HG02938 (cell line): ENCODE measurements at regions not wholly inside any gene's neighbourhood (a gene's known extent, or its start where the extent isn't known, plus 50 kb on each side); places are given as distances from the start of the nearest gene placed in this dataset.
"Not testable (repeated sequence)": the region's sequence is repeated elsewhere in the genome, so short reads cannot be mapped to it uniquely, and the experiment has no call there.

Experiments
- ATAC-seq: cut with Tn5 transposase; IDR thresholded peaks from one replicate; pipeline ENCODE4 v1.9.1; 2021; ENCODE audit warnings: mild to moderate bottlenecking, moderate library complexity; ENCODE audit not compliant: unreplicated experiment

DNA sequence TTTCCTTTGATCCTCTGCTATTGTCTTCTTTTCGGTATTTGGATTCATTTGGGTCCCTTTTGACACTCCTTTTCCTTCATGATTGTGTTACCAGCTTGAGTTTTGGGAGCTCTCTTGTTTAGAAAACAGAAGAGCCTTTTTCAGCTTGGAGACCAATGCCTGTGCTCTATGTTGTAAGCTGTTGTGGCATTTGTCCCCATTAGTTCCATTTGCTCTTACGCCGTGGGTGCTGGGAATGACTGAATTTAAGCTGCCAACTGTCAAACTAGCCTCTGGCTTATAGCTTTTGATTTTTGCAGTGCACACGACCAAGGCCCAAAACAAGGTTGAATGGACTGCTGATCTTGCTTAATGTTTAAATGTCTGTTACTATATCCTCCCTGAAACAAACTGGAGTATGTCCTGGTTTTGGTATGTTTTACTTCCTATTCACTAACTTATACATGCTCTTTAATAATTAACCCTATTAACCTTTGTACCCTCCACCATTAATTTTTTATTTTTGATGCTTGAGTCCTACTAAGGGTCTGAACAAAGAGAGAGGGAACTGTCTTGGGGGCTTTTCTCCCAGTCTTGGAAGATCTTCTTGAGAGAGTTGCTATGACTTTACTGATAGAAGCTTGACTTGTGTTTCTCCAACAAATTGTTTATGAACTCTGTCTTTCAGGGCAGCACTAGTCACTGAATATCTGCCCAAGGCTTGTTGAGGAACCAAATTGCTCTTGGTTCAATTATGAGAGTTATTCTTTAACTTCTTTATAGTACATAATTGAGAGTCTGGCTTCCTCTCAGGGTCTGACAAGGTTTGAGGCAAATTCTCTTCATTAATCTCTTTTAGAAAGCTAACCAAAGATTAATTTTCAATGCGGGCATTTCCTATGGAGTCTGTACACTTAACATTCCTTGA, 100.3 kb upstream of the SIRPG start:
- no peak for ATAC-seq

DNA sequence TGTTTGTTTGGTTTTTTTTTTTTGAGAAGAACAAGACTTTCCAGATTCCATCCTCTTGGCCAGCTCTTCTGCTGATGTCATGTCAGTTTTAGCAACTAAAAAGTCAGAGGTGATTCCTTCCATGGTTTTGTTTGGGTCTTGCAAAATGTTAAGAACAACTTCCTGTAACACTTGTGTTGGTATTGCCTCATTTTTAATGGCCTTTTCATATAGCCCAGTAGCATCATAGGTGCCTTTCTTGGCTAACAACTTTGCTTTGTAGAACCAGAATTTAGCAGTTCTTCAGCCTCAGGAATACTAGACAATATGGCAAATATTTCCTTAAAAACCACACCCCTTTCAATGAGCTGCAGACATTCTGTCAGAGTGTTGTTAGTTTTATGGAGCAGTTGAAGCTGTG, 99.5 kb upstream of the SIRPG start:
- no peak for ATAC-seq

DNA sequence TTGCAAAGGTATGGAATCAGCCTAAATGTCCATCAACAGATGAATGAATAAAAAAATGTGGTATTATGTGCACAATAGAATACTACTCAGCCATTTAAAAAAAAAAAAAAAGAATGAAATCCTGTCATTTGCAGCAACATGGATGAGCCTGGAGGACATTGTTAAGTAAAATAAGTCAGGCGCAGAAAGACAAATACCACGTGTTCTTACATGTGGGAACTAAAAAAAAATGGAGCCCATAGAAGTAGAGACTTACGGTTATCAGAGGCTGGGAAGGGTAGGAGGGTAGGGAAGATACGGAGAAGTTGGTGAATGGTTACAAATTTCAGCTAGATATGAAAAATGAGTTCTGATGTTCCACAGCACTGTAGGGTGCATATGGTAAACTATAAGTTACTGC, 97.2 kb upstream of the SIRPG start:
- ATAC-seq, result no peak

DNA sequence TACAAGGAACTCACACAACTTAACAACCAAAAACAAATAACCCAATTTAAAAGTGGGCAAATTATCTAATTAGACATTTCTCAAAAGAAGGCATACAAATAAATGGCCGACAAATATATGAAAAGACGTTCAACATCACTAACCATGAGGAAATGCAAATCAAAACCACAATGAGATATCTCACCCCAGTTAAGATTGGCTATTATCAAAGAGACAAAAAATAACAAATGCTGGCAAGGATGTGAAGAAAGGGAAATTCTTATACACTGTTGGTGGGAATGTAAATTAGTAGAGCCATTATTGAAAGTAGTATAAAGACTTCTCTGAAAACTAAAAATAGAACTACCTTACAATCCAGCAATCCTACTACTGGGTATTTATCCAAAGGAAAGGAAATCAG, 96.7 kb upstream of the SIRPG start:
- ATAC-seq, result no peak

DNA sequence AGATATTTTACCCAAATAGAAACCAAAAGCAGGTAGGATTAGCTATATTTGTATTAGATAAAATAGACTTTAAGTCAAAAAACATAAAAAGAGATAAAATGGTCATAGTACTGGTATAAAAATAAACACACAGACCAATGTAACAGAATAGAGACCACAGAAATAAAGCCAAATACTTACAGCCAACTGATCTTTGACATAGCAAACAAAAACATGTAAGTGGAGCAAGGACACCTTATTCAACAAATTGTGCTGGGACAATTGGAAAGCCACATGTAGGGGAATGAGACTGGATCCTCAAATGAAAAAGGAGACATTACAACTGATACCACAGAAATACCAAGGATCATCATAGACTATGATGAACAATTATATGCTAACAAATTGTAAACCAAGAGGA, 94.5 kb upstream of the SIRPG start:
- no peak for ATAC-seq

DNA sequence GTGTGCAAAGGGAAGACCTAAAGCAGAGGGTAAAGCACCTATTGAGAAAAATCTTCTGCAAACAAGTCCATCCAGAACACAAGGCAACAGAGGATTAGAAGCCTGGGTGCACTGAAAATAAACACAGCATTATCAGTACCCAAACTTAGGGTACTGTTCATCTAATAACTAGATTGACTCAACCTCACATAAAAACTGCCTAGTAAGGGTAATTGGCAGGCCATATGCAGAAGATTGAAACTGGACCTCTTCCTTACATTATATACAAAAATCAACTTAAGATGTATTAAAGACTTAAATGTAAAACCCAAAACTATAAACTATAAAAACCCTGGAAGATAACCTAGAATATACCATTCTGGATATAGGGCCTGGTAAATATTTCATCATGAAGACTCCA, 91.2 kb upstream of the SIRPG start:
- no peak for ATAC-seq

DNA sequence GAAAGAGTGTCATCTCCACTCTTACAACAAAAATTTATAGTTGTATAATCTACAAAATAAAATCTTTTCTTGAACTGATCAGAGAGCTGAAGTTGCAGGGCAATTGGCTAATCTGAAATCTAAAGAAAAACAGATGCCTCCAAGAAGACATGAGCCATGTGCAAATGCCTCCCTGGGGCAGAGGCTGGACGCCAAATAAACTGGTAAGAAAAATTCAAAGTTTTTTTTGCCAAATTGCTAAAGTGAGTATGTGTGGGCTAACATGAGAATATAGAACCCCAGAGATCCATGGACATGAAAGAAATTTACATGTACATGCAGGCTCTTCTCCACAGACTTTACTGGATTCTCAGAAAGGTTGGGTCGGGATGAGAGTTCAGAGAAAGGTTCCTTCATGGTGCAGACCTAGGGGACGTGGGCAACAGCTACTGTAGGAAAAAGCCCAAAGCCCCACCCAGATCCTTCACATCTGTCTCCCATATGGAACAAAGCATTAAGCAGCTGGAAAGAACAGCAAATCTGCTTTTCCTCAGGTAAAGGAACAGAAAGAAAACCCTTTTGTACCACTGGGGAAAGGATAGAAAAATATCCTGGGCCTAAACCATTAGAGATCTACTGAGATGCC, 90.5 kb upstream of the SIRPG start:
- no peak for ATAC-seq

DNA sequence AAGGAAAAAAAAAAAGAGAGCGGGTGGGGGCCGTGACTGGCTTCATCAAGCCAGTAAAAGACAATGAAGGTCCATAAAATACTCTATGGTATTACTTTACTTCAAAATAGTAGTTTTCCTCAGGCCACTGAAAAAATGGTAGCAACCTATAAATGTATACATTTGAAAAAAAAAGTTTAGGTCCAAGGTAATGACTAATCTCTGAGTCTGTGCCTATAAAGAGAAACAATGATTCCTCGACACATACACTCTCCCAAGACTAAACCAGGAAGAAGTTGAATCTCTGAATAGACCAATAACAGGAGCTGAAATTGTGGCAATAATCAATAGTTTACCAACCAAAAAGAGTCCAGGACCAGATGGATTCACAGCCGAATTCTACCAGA, 84.5 kb upstream of the SIRPG start:
- not testable (repeated sequence) for ATAC-seq

DNA sequence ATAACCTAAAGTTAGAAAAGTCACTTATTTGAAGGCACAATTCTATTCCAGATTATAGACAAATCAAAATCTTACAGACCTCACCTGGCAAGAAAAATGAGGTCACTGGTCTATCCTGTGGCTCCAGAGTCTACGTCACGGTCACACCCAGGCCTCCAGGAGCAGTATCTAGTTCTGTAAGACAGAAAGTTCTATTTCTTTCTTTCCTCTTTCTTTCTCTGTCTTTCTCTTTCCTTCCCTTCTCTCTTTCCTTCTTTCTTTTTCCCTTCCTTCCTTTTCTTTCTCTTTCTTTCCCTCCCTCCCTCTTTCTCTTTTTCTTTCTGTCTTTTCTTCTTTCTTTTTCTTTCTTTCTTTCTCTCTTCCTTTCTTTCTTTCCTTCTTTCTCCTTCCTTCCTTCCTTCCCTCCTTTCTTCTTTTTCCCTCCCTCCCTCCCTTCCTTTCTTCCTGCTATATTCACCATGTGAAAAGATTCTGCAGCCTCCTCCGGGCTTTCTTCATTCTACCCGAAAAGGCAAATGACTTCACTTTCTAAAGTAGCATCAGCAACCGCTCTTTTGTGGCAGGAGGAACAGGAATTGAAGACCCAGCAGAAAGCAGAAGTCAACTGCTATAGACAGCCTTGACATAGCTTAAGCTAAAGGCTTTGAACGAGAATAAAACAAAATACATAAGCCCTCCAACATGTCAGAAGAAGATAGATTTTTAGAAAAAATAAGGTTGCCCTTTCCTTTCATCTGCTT, 83.9 kb upstream of the SIRPG start:
- ATAC-seq, result no peak

DNA sequence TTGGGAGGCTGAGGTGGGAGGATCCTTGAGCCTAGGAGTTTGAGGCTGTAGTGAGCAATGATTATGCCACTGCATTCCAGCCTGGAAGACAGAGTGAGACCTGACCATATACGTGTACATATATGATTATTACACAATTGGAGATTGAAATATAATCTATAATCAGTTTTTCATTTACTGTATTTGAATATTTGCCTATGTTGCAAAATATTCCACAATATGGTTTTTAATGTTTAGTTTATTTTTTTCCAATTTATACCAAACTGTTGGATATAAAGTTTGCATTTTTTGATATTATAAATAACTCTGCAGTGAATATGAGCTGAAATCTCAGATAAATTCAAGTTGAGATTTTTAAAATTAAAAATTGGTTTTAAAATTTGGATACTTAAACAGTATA, 79.6 kb upstream of the SIRPG start:
- no peak for ATAC-seq

DNA sequence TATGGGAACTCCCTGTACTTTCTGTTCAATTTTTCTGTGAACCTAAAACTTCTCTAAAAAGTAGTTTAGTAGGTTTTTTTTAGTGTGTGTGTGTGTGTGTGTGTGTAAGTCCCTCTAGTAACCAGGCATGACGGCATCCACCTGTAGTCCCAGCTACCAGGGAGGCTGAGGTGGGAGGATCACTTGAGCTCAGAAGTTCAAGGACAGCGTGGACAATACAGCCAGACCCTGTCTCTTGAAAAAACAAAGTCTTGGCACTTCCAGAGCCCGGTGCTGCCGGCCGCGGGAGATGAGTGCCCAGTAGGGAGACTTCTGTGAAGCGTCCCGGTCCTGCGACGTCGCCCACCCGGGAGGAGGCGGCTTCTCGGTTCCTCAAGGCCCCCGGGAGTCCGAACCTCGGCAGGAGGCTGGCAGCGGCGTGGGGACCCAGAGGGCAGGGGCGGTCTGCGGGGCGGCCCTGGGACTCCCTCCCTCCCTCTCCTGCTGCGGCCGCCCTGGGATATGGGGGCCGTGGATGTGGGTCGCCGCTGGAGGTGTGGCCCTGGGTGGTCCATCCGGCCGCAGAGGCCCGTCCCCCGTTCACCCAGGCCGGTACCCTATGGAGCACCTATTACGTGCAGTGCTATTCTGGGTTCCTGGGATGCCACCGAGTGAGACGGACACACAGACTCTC, 78.0 kb upstream of the SIRPG start:
- ATAC-seq, result no peak

DNA sequence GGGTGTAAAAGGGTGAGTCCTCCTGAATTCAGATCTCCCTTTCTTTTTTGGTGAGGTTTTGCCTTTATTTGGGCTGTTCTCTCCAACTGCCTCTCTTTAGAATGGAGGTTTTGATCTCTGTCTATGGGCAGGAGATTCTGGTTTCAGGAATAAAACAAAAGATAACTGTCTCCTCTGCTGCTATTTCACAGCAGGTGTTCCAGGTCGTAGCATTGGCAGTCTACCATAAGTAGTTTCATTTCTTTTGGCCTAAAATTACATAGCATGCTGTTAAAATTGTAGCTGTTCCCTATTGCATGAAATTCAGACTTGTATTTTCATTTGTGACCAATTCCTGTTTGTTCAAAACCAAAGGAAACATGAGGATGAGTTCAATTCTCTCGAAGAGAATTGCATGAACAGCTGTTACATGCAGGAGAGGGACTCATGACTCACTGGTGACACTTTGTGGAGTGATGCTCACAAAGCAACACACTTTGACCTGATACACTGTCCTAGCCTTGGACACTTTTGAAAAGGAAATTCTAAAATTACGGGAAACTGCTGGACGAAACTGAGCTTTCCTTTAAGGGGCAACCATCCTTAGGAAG, 76.8 kb upstream of the SIRPG start:
- ATAC-seq, result no peak

DNA sequence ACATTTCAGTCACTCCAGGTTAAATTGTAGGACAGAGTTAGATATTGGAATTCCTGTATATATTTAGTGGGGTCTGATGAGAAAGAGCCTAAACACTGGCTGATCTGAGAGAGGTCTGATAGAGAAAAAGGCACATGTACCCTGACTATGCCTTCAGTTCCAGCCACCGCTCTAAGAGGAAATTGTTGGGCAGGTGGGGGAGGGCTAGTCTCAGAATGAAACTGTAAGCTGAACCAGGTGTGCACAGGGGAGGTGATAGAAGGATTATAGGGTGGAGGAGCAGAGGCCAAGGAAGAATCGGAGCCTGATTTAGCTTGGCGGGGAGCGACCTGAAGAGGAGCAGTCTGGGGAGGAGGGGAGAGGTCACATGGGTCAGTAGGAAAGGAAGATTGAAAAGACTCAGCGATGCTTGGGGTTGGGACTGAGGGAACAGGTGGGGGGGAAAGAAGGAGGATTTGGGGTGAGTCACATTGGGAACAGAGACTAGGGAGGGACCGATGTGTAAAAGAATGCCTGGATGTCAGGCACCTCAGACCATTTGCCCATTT, 74.3 kb upstream of the SIRPG start:
- not testable (repeated sequence) for ATAC-seq

DNA sequence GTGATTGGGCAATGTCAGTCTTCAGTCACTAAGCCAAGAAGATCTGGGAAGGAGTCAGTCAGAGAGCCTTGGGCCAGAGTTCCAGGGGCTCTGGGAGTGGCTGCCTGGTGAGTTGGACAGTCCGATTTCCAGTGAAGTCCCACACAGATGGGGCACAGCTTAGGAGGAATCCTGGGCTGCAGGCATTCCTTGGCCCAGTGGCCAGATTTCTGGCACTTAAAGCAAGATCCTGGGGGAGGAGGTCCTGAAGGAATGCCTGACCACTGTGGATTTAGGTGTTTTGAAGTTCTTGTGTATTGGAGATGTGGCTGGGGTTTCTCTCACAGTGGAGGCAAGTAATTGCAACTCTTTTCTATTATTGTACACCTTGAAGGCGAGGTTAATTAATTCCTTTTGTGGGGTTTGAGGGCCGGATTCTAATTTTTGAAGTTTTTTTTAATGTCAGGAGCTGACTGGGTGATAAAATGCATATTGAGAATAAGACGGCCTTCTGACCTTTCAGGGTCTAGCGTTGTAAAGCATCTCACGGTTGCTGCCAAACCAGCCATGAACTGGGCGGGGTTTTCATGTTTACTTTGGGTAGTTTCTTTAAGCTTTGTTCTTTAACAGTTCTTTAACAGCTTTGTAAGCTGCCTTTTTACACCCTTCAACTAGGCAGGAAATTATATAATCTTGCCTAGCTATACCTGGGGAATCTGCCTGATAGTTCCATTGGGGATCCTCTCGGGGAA, 73.6 kb upstream of the SIRPG start:
- not testable (repeated sequence) for ATAC-seq

DNA sequence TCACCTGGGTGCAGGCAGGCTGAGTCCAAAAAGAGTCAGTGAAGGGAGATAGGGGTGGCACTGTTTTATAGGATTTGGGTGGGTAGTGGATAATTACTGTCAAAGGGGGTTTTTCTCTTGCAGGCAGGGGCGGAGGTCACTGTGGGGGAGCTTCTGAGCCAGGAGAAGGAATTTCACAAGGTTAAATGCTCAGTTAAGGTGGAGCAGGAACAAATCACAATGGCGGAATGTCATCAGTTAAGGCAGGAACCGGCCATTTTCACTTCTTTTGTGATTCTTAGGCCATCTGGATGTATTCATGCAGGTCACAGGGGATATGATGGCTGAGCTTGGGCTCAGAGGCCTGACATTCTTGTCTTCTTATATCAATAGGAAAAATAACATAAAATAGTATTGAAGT, 69.7 kb upstream of the SIRPG start:
- not testable (repeated sequence) for ATAC-seq

DNA sequence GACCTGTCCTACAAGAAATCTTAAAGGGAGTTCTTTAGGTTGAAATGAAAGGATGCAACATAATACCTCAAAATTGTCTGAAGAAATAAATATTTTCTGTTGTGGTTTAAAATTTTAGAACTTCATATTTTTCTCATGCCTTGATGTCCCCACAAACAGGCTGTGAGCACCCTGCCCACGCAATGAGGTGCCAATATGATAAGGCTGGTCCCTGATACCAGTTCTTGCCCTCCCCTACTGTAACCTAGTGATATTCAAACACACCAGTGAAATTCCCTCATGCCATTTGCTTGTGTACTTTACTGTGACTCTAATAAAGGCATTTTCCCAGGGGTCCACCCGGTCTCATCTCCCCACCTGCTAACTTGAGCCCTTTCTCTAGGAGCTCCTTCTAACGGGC, 67.3 kb upstream of the SIRPG start:
- ATAC-seq, result no peak

DNA sequence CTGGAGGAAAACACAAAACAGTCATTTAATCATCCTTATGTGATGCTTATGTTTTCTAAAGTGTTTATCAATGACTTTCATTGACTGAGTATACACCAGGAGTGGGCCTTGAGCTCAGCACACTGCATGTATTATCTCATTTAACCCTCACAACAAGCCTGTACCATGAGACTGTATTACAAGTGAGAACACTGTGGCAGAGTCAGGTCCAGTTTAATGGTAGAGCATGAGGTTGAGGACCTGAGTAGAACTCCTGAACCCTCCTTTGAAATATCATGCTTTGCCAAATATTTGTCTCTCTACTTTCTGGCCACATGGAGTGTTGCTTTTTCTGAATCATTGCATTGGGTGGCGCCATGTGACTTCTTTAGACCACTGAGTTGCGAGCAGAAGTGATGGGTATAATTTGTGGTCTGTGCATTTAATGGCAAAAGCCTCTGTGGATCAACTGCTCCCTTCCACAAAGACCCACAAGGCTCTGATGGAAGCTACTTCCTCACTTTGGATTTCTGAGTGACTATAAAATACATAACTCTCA, 65.0 kb upstream of the SIRPG start:
- no peak for ATAC-seq

DNA sequence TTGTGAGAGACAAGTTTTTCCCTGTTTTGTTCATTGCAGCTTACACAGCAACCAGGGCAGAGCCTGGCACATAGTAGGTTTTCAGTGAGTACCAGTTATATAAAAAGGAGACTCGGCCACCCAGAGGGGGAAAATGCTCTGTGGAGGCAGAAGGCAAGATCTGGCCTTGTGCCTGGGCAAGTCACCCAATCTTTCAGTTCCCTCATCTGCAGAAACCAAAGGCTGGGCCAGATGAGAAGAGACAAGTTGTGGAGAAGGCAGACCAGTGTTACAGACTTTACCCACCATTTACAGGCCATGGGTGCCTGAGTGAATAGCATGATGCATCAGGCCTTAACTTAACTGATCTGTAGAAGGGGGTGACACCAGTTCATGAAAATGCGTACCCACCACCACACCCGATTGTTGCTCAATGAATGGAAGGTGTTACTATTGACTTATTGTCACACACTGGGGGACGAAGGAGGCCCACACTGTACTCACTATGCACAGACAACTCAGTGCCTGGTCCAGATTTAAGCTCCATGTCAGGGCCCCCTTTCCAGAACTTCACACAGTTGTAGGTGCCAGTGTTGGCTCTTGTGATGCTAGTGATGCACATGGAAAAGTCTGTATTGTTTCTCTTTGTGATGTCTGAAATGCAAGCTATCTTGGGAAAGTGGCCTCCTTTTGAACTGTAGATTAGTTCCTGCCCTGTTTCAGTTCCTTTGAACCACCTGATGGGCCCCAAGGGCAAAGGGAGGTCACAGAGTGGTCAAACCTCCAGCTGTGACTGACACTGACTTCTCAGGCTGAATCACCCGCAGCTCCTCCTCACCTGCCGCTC, 64.3 kb upstream of the SIRPG start:
- ATAC-seq, result no peak
